PC-9 (cell line): ENCODE measurements at regions not wholly inside any gene's neighbourhood (a gene's known extent, or its start where the extent isn't known, plus 50 kb on each side); places are given as distances from the start of the nearest gene placed in this dataset.

Experiments used
- EZH2 ChIP-seq: fragments of 200-600 bp; sonication (generic); IDR thresholded peaks from 2 replicates; pipeline ENCODE4 v1.8.0; 2017; ENCODE audit warnings: antibody characterized with exemption, low read depth
- TF ChIP-seq, protein P1 (sequence below): fragments of 200-600 bp; sonication (generic); conservative IDR thresholded peaks from 2 replicates; pipeline ENCODE4 v1.6.1; 2017; ENCODE audit warnings: mixed run types, antibody characterized with exemption, mild to moderate bottlenecking, moderate library complexity

DNA sequence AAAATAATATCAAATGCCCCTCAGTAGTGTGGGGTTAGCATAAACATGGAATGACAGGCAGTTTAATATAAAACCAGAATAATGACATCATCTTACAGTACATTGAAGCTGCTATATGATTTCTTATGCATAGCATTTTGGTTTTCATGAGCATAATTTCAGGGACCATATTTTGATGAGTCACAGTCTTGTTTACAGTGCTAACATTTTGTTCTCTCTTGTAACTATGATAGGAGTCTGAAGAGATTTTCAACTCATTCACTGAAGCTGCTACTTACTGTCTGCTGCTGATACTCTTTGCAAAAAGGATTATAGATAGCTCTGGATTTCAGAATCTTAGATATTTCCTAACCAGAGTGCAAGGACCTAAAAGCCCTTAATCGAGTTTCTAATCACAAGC lies 92.6 kb upstream of the CCDC54 start:
- TF ChIP-seq, protein P1, sequence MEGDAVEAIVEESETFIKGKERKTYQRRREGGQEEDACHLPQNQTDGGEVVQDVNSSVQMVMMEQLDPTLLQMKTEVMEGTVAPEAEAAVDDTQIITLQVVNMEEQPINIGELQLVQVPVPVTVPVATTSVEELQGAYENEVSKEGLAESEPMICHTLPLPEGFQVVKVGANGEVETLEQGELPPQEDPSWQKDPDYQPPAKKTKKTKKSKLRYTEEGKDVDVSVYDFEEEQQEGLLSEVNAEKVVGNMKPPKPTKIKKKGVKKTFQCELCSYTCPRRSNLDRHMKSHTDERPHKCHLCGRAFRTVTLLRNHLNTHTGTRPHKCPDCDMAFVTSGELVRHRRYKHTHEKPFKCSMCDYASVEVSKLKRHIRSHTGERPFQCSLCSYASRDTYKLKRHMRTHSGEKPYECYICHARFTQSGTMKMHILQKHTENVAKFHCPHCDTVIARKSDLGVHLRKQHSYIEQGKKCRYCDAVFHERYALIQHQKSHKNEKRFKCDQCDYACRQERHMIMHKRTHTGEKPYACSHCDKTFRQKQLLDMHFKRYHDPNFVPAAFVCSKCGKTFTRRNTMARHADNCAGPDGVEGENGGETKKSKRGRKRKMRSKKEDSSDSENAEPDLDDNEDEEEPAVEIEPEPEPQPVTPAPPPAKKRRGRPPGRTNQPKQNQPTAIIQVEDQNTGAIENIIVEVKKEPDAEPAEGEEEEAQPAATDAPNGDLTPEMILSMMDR: no peak
- no peak for TF ChIP-seq EZH2
